ENCODE measurements at regions not wholly inside any gene's neighbourhood (a gene's known extent, or its start where the extent isn't known, plus 50 kb on each side); places are given as distances from the start of the nearest gene placed in this dataset.
A peak's percentile ranks its signal among the peaks of the same experiment; 100 is the strongest.

- no peak for TF ChIP-seq CTCF (IDR thresholded peaks at IDR 0.05; ENCODE audit: control extremely low read depth, extremely low read depth)
- ATAC-seq (ENCODE audit: insufficient read depth, low FRiP score) (no peak), DNase-seq (no peak)
- Histone ChIP-seq H3K9ac (ENCODE audit: insufficient read depth in 1 of 2, low read length in 2 of 2) (no peak overlapping the region), H3K4me3 (no peak overlapping the region), H3K4me1 (ENCODE audit: control insufficient read depth in 5 of 5, insufficient read depth in 5 of 5, low read length in 5 of 5) (no peaks in the 10 kb centered on the region), H3K36me3 (ENCODE audit: control insufficient read depth in 4 of 4, insufficient read depth in 4 of 4, low read length in 4 of 4) (no peaks in the 10 kb centered on the region), H3K27ac (ENCODE audit: low read depth in 1 of 2, low read length in 1 of 2) (no peak overlapping the region), H3K27me3 (ENCODE audit: control insufficient read depth in 3 of 3, insufficient read depth in 3 of 3, low read length in 2 of 3) (no peaks in the 10 kb centered on the region), H3K9me3 (ENCODE audit: control insufficient read depth in 4 of 4, insufficient read depth in 3 of 4, low read length in 3 of 4) (no peaks in the 10 kb centered on the region)
- 65 to 77% methylated on average over 3 of the region's 3 CpGs for WGBS, 2 donors
Observed at GRCh38 chr10:18866852-18867251, 181.7 kb upstream of the MALRD1 start.

GRCh38 chr10:18868919-18869318, 179.7 kb upstream of the MALRD1 start:
- H3K27me3 ChIP-seq (ENCODE audit: control insufficient read depth in 3 of 3, insufficient read depth in 3 of 3, low read length in 2 of 3) = no peaks in the 10 kb centered on the region
- H3K4me3 ChIP-seq = no peak overlapping the region
- no peak overlapping the region for H3K27ac ChIP-seq (ENCODE audit: low read depth in 1 of 2, low read length in 1 of 2)
- no peak overlapping the region for H3K9ac ChIP-seq (ENCODE audit: insufficient read depth in 1 of 2, low read length in 2 of 2)
- WGBS, 2 donors = 64 to 72% methylated on average over 3 of the region's 3 CpGs
- ATAC-seq (ENCODE audit: insufficient read depth, low FRiP score) (no peak), DNase-seq (peak in 1 of 3 donors; percentile 33)
- no peaks in the 10 kb centered on the region for H3K9me3 ChIP-seq (ENCODE audit: control insufficient read depth in 4 of 4, insufficient read depth in 3 of 4, low read length in 3 of 4)
- H3K36me3 ChIP-seq (ENCODE audit: control insufficient read depth in 4 of 4, insufficient read depth in 4 of 4, low read length in 4 of 4) = no peaks in the 10 kb centered on the region
- no peaks in the 10 kb centered on the region for H3K4me1 ChIP-seq (ENCODE audit: control insufficient read depth in 5 of 5, insufficient read depth in 5 of 5, low read length in 5 of 5)
- TF ChIP-seq CTCF (IDR thresholded peaks at IDR 0.05; ENCODE audit: control extremely low read depth, extremely low read depth) = no peak

- Histone ChIP-seq H3K4me3 (no peak overlapping the region), H3K4me1 (ENCODE audit: control insufficient read depth in 5 of 5, insufficient read depth in 5 of 5, low read length in 5 of 5) (no peaks in the 10 kb centered on the region), H3K9me3 (ENCODE audit: control insufficient read depth in 4 of 4, insufficient read depth in 3 of 4, low read length in 3 of 4) (no peaks in the 10 kb centered on the region), H3K36me3 (ENCODE audit: control insufficient read depth in 4 of 4, insufficient read depth in 4 of 4, low read length in 4 of 4) (no peaks in the 10 kb centered on the region), H3K27ac (ENCODE audit: low read depth in 1 of 2, low read length in 1 of 2) (no peak overlapping the region), H3K9ac (ENCODE audit: insufficient read depth in 1 of 2, low read length in 2 of 2) (no peak overlapping the region), H3K27me3 (ENCODE audit: control insufficient read depth in 3 of 3, insufficient read depth in 3 of 3, low read length in 2 of 3) (no peaks in the 10 kb centered on the region)
- WGBS, 2 donors = 86 to 90% methylated on average over 1 of the region's 1 CpG
- ATAC-seq (ENCODE audit: insufficient read depth, low FRiP score) (no peak), DNase-seq (no peak)
- no peak for TF ChIP-seq CTCF (IDR thresholded peaks at IDR 0.05; ENCODE audit: control extremely low read depth, extremely low read depth)
Observed at GRCh38 chr10:18875477-18875876, 173.1 kb upstream of the MALRD1 start.

- Histone ChIP-seq H3K4me3 (no peak overlapping the region), H3K27ac (ENCODE audit: low read depth in 1 of 2, low read length in 1 of 2) (no peak overlapping the region), H3K36me3 (ENCODE audit: control insufficient read depth in 4 of 4, insufficient read depth in 4 of 4, low read length in 4 of 4) (no peaks in the 10 kb centered on the region), H3K9me3 (ENCODE audit: control insufficient read depth in 4 of 4, insufficient read depth in 3 of 4, low read length in 3 of 4) (peaks cover 0 to 2% (median 0%) of the 10 kb centered on the region in 4 donors), H3K27me3 (ENCODE audit: control insufficient read depth in 3 of 3, insufficient read depth in 3 of 3, low read length in 2 of 3) (no peaks in the 10 kb centered on the region), H3K9ac (ENCODE audit: insufficient read depth in 1 of 2, low read length in 2 of 2) (no peak overlapping the region), H3K4me1 (ENCODE audit: control insufficient read depth in 5 of 5, insufficient read depth in 5 of 5, low read length in 5 of 5) (no peaks in the 10 kb centered on the region)
- TF ChIP-seq CTCF (IDR thresholded peaks at IDR 0.05; ENCODE audit: control extremely low read depth, extremely low read depth) = no peak
- WGBS, 2 donors = 77 to 82% methylated on average over 2 of the region's 2 CpGs
- DNase-seq (no peak), ATAC-seq (ENCODE audit: insufficient read depth, low FRiP score) (no peak)
Observed at GRCh38 chr10:18879284-18879683, 169.3 kb upstream of the MALRD1 start.

All from lung (tissue), 11 donors.